ENCODE measurements at regions not wholly inside any gene's neighbourhood (a gene's known extent, or its start where the extent isn't known, plus 50 kb on each side); places are given as distances from the start of the nearest gene placed in this dataset.

GRCh38 chr12:104888481-104888880 is 69.6 kb downstream of the SLC41A2 start (continued):
- TF ChIP-seq ZNF462 (CRISPR knock-in tag; IDR thresholded peaks at IDR 0.05) (no peak), ZNF331 (CRISPR knock-in tag; IDR thresholded peaks at IDR 0.05; ENCODE audit: low read depth) (no peak), ETS1 (IDR thresholded peaks at IDR 0.05) (no peak), JUNB (IDR thresholded peaks at IDR 0.05; ENCODE audit: unreplicated experiment) (no peak), REST (IDR thresholded peaks at IDR 0.05; ENCODE audit: unreplicated experiment) (no peak), CTCF (conservative IDR thresholded peaks at IDR 0.05; ENCODE audit: low read depth in 2 of 2) (no peak)

Data from GM23338 (cell line).